DND-41 (cell line): ENCODE measurements at regions not wholly inside any gene's neighbourhood (a gene's known extent, or its start where the extent isn't known, plus 50 kb on each side); places are given as distances from the start of the nearest gene placed in this dataset.

ENCODE experiments used
- ATAC-seq: fragments of 200-7000 bp; cut with Tn5 transposase; 3 replicates; pipeline ENCODE4 v1.9.1; 2021; ENCODE audit warnings: low read depth; ENCODE audit not compliant: insufficient read depth
- DNase-seq: peaks from one replicate; pipeline ENCODE4 v3.0.0-alpha.2; 2020
- H2AFZ ChIP-seq: 2 replicates; pipeline ENCODE4 v1.6.0; 2012; ENCODE audit warnings: low read depth, low read length
- H3K27ac ChIP-seq: 2 replicates; pipeline ENCODE4 v1.5.1; 2012; ENCODE audit warnings: low read length, inconsistent platforms
- H3K27me3 ChIP-seq: fragments of 200-600 bp; sonication (generic); 2 replicates; pipeline ENCODE4 v1.6.0; 2012; ENCODE audit warnings: low read length, mild to moderate bottlenecking, inconsistent platforms; ENCODE audit not compliant: insufficient read depth, poor library complexity
- H3K36me3 ChIP-seq: 2 replicates; pipeline ENCODE4 v1.5.1; 2012; ENCODE audit warnings: low read length, inconsistent platforms; ENCODE audit not compliant: insufficient read depth
- H3K4me1 ChIP-seq: 2 replicates; pipeline ENCODE4 v1.5.1; 2012; ENCODE audit warnings: mild to moderate bottlenecking, low read length; ENCODE audit not compliant: insufficient read depth
- H3K4me2 ChIP-seq: 2 replicates; pipeline ENCODE4 v1.6.0; 2012; ENCODE audit warnings: mild to moderate bottlenecking, moderate library complexity, low read length, inconsistent platforms; ENCODE audit not compliant: insufficient read depth
- H3K4me3 ChIP-seq, 2 experiments: fragments of 200-600 bp in 1 of 2; shearing (Covaris generic) in 1 of 2; 2 replicates each; pipeline ENCODE4 v1.5.1; 2012 to 2016; ENCODE audit warnings: inconsistent platforms in 2 of 2, low read length in 2 of 2, mild to moderate bottlenecking in 2 of 2, low read depth in 1 of 2, moderate library complexity in 1 of 2
- H3K79me2 ChIP-seq: 2 replicates; pipeline ENCODE4 v1.6.0; 2012; ENCODE audit warnings: low read length, inconsistent platforms; ENCODE audit not compliant: insufficient read depth
- H3K9ac ChIP-seq: 2 replicates; pipeline ENCODE4 v1.6.0; 2012; ENCODE audit warnings: low read depth, mild to moderate bottlenecking, inconsistent platforms, low read length, moderate library complexity
- H3K9me3 ChIP-seq: 2 replicates; pipeline ENCODE4 v1.5.1; 2012; ENCODE audit warnings: low read length, moderate library complexity, mild to moderate bottlenecking, inconsistent platforms; ENCODE audit not compliant: insufficient read depth, severe bottlenecking
- H4K20me1 ChIP-seq: 2 replicates; pipeline ENCODE4 v1.6.0; 2012; ENCODE audit warnings: low read length; ENCODE audit not compliant: insufficient read depth
- EZH2 ChIP-seq: IDR thresholded peaks from 3 replicates; pipeline ENCODE4 v1.6.1; 2012; ENCODE audit warnings: borderline replicate concordance, low read depth, mild to moderate bottlenecking, moderate library complexity, low read length, inconsistent platforms; ENCODE audit not compliant: severe bottlenecking
- TF ChIP-seq, protein P1 (sequence below): IDR thresholded peaks from 2 replicates; pipeline ENCODE4 v1.5.1; 2012; ENCODE audit warnings: borderline replicate concordance, low read length, moderate library complexity, mild to moderate bottlenecking; ENCODE audit not compliant: poor library complexity, severe bottlenecking; ENCODE audit errors: extremely low read depth

DNA sequence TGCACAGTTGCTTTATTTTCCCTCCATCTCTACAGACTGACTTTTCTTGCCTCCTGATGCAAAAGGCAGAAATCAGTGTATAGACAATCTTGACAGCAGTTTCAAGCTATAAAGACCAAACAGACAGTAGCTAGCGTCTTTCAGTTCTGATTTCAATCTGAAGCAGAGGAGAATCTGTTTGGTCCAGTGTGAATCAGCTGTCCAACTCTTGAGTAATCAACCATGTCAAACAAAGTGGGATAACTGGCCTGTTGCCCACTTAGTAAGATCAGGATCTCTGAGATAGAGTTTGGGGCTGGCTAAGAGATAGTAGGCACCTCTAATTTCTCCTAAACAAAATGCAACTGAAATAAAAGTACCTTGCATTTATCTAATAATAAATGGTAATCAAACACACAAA, 797.4 kb upstream of the FBXO33 start:
- no peak overlapping the region for H3K27ac ChIP-seq

DNA sequence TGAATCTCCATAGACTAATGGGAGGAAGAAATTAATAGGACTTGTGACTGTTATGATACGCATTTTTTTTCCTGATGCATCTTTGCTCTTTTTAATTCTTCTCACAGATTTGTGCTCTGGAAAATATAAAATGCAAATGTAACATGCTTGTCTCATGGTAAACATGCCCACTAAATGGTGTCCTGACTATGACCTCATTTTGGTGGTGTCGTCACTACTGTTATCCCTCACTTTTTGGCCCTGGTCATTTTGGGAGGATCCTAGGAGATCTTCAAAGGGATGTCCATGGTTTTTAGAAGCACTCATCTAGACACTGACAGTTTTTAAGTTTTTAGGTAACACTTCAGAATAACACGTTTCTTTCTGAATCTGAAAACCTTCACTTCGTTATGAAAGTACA, 790.8 kb upstream of the FBXO33 start:
- Histone ChIP-seq H4K20me1 (no peaks in the 10 kb centered on the region), H3K79me2 (no peaks in the 10 kb centered on the region), H3K36me3 (no peaks in the 10 kb centered on the region), H3K4me3 (no peak overlapping the region), H3K9ac (no peak overlapping the region), H3K4me2 (no peak overlapping the region), H3K4me1 (no peaks in the 10 kb centered on the region), H2AFZ (no peak overlapping the region), H3K27ac (no peak overlapping the region), H3K27me3 (no peaks in the 10 kb centered on the region), H3K9me3 (no peaks in the 10 kb centered on the region)
- DNase-seq (no peak), ATAC-seq (no peak)
- TF ChIP-seq, protein P1, sequence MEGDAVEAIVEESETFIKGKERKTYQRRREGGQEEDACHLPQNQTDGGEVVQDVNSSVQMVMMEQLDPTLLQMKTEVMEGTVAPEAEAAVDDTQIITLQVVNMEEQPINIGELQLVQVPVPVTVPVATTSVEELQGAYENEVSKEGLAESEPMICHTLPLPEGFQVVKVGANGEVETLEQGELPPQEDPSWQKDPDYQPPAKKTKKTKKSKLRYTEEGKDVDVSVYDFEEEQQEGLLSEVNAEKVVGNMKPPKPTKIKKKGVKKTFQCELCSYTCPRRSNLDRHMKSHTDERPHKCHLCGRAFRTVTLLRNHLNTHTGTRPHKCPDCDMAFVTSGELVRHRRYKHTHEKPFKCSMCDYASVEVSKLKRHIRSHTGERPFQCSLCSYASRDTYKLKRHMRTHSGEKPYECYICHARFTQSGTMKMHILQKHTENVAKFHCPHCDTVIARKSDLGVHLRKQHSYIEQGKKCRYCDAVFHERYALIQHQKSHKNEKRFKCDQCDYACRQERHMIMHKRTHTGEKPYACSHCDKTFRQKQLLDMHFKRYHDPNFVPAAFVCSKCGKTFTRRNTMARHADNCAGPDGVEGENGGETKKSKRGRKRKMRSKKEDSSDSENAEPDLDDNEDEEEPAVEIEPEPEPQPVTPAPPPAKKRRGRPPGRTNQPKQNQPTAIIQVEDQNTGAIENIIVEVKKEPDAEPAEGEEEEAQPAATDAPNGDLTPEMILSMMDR = no peak
- no peak for TF ChIP-seq EZH2

More for the DNA sequence above, 797.4 kb upstream of the FBXO33 start:
- DNase-seq (no peak), ATAC-seq (no peak)
- no peaks in the 10 kb centered on the region for H3K36me3 ChIP-seq
- H3K79me2 ChIP-seq = no peaks in the 10 kb centered on the region
- no peak overlapping the region for H2AFZ ChIP-seq
- H3K4me3 ChIP-seq = no peak overlapping the region
- TF ChIP-seq EZH2 = no peak
- TF ChIP-seq, protein P1 = no peak
- no peaks in the 10 kb centered on the region for H3K27me3 ChIP-seq
- H3K4me1 ChIP-seq = no peaks in the 10 kb centered on the region
- peaks cover 3% of the 10 kb centered on the region for H3K9me3 ChIP-seq
- H4K20me1 ChIP-seq = no peaks in the 10 kb centered on the region
- no peak overlapping the region for H3K9ac ChIP-seq
- H3K4me2 ChIP-seq = no peak overlapping the region

DNA sequence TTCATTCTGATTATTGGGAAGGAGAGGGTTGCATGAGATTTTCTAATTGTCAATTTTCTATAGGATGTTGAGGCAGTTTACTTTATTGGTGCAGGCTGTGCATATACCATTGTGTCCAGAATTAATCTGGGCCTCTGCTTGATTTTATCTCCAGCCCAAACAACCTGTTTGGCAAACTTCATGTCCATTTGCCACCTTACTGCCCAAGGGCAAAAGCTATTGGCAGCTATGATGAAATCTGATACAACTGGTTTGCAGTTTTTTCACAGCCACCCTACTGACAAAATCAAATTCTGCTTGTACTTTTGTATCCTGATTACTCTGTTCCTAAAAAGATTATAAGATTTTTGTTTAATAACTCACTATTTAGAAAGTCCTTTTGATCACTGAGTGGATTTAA, 789.2 kb upstream of the FBXO33 start:
- TF ChIP-seq, protein P1 = no peak
- TF ChIP-seq EZH2 = no peak
- Histone ChIP-seq H3K4me2 (no peak overlapping the region), H3K79me2 (no peaks in the 10 kb centered on the region), H3K36me3 (no peaks in the 10 kb centered on the region), H3K4me1 (no peaks in the 10 kb centered on the region), H3K27me3 (no peaks in the 10 kb centered on the region), H4K20me1 (no peaks in the 10 kb centered on the region), H2AFZ (no peak overlapping the region), H3K9ac (no peak overlapping the region), H3K9me3 (no peaks in the 10 kb centered on the region), H3K27ac (no peak overlapping the region), H3K4me3 (no peak overlapping the region)
- ATAC-seq (no peak), DNase-seq (no peak)

DNA sequence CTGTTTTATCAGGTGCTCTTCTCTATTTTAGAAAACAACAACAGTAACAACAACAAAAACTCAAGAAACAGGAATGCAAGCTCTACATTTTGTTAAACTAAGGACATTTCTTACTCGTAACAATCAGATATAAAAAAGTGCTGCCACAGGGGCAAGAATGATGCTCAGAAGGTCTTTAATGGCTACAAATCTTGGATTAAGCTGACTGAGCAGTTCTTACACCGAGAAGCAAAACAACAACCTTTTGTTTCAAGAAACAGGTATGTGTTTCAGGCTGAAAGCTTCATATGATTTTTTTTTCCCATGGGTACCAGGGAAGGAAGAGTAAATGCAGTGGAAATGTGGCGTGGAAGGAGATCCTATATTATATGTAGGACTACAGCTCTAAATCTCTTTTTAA, 786.8 kb upstream of the FBXO33 start:
- Histone ChIP-seq H3K27ac (no peak overlapping the region), H3K36me3 (no peaks in the 10 kb centered on the region), H4K20me1 (no peaks in the 10 kb centered on the region), H3K4me3 (no peak overlapping the region), H2AFZ (no peak overlapping the region), H3K27me3 (no peaks in the 10 kb centered on the region), H3K4me1 (no peaks in the 10 kb centered on the region), H3K79me2 (no peaks in the 10 kb centered on the region), H3K4me2 (no peak overlapping the region), H3K9me3 (no peaks in the 10 kb centered on the region), H3K9ac (no peak overlapping the region)
- ATAC-seq = no peak
- no peak for DNase-seq
- TF ChIP-seq, protein P1 = no peak
- TF ChIP-seq EZH2 = no peak
